Hepatic stellate cell (primary cell): ENCODE measurements at regions not wholly inside any gene's neighbourhood (a gene's known extent, or its start where the extent isn't known, plus 50 kb on each side); places are given as distances from the start of the nearest gene placed in this dataset.
"Not testable (repeated sequence)": the region's sequence is repeated elsewhere in the genome, so short reads cannot be mapped to it uniquely, and the experiment has no call there.

Experiments used
- DNase-seq: peaks from one replicate; pipeline ENCODE4 v3.0.0; 2011; ENCODE audit warnings: low spot score

- DNase-seq: no peak
These were observed 189.9 kb downstream of the PRL start for GRCh38 chr6:22106961-22107360.

GRCh38 chr6:22108199-22108598 lies 188.6 kb downstream of the PRL start:
- no peak for DNase-seq

- no peak for DNase-seq
These were observed 186.8 kb downstream of the PRL start for GRCh38 chr6:22110061-22110460.

GRCh38 chr6:22112461-22112860 lies 184.4 kb downstream of the PRL start:
- DNase-seq: no peak

- peak; percentile 54 for DNase-seq
These were observed 183.6 kb downstream of the PRL start for GRCh38 chr6:22113026-22113766.

GRCh38 chr6:22115559-22115958 lies 181.3 kb downstream of the PRL start:
- DNase-seq: no peak

GRCh38 chr6:22117631-22118030 lies 179.2 kb downstream of the PRL start:
- DNase-seq: no peak

- no peak for DNase-seq
These were observed 177.3 kb downstream of the PRL start for GRCh38 chr6:22119500-22119899.

- no peak for DNase-seq
These were observed 172.1 kb downstream of the PRL start for GRCh38 chr6:22124756-22125155.

GRCh38 chr6:22126910-22127309 lies 169.9 kb downstream of the PRL start:
- DNase-seq: no peak

GRCh38 chr6:22129751-22130150 lies 167.1 kb downstream of the PRL start:
- no peak for DNase-seq

- DNase-seq: no peak
These were observed 164.2 kb downstream of the PRL start for GRCh38 chr6:22132656-22133055.

GRCh38 chr6:22133357-22133756 lies 163.5 kb downstream of the PRL start:
- no peak for DNase-seq

- DNase-seq: no peak
These were observed 162.5 kb downstream of the PRL start for GRCh38 chr6:22134308-22134707.

GRCh38 chr6:22135395-22135794 lies 161.4 kb downstream of the PRL start:
- DNase-seq: no peak

GRCh38 chr6:22140736-22141135 lies 156.1 kb downstream of the PRL start:
- DNase-seq: not testable (repeated sequence)

- DNase-seq: no peak
These were observed 155.5 kb downstream of the PRL start for GRCh38 chr6:22141241-22141745.

GRCh38 chr6:22142856-22143255 lies 154.0 kb downstream of the PRL start:
- no peak for DNase-seq

GRCh38 chr6:22145376-22145775 lies 151.5 kb downstream of the PRL start:
- no peak for DNase-seq

GRCh38 chr6:22145823-22146677 lies 150.8 kb downstream of the PRL start:
- DNase-seq: peak; percentile 38

GRCh38 chr6:22146678-22146930 lies 150.2 kb downstream of the PRL start:
- peak; percentile 11 for DNase-seq

GRCh38 chr6:22146931-22147701 lies 149.7 kb downstream of the PRL start:
- DNase-seq: peak; percentile 4
